ENCODE measurements at regions not wholly inside any gene's neighbourhood (a gene's known extent, or its start where the extent isn't known, plus 50 kb on each side); places are given as distances from the start of the nearest gene placed in this dataset.

DNA sequence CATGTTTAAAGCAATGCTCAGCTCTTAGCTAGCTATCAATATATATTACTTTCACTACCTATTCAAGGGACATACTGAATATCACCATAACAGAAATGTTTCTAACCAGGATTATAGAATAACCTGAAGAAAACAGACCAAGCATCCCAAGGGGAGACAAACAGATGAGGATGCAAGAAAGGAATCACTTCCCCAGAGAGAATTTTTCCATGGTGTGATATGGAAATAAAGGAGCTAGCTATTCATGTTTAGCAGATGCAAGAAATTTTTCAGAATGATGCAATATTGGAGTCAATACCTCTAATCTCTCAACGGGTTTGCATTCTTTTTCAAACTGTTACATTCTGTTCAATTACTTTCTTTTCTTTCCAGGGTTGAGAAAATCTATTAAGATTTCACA is 538.9 kb upstream of the FLRT2 start:
- Histone ChIP-seq H3K27me3 (ENCODE audit: control insufficient read depth in 1 of 2, insufficient read depth in 2 of 2, low read length in 2 of 2) (no peaks in the 10 kb centered on the region), H3K4me1 (ENCODE audit: insufficient read depth, low read length) (no peaks in the 10 kb centered on the region), H3K36me3 (ENCODE audit: insufficient read depth, low read length) (no peaks in the 10 kb centered on the region), H3K9me3 (ENCODE audit: control insufficient read depth in 1 of 2, insufficient read depth in 1 of 2, low read length in 2 of 2) (peaks cover 0 to 4% of the 10 kb centered on the region in 2 experiments), H3K4me3 (ENCODE audit: low read length) (no peak overlapping the region), H3K27ac (ENCODE audit: low read depth in 1 of 2, low read length in 2 of 2) (no peak overlapping the region)
- Mint-ChIP-seq H3K4me3 (no peak overlapping the region), H3K9me3 (peaks cover 3% of the 10 kb centered on the region), H3K27me3 (no peaks in the 10 kb centered on the region), H3K36me3 (ENCODE audit: low read depth) (no peaks in the 10 kb centered on the region), H3K27ac (no peak overlapping the region), H3K4me1 (ENCODE audit: low read depth) (no peaks in the 10 kb centered on the region)
- no peak for ATAC-seq (ENCODE audit: poor library complexity)
- TF ChIP-seq, protein P1, sequence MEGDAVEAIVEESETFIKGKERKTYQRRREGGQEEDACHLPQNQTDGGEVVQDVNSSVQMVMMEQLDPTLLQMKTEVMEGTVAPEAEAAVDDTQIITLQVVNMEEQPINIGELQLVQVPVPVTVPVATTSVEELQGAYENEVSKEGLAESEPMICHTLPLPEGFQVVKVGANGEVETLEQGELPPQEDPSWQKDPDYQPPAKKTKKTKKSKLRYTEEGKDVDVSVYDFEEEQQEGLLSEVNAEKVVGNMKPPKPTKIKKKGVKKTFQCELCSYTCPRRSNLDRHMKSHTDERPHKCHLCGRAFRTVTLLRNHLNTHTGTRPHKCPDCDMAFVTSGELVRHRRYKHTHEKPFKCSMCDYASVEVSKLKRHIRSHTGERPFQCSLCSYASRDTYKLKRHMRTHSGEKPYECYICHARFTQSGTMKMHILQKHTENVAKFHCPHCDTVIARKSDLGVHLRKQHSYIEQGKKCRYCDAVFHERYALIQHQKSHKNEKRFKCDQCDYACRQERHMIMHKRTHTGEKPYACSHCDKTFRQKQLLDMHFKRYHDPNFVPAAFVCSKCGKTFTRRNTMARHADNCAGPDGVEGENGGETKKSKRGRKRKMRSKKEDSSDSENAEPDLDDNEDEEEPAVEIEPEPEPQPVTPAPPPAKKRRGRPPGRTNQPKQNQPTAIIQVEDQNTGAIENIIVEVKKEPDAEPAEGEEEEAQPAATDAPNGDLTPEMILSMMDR (IDR thresholded peaks at IDR 0.05): no peak
- CTCF ChIA-PET: no interaction called here
- intact Hi-C loops (cut with DNase I, micrococcal nuclease): no loop called here
- POLR2A ChIA-PET: no interaction called here
- DNase-seq: no peak

DNA sequence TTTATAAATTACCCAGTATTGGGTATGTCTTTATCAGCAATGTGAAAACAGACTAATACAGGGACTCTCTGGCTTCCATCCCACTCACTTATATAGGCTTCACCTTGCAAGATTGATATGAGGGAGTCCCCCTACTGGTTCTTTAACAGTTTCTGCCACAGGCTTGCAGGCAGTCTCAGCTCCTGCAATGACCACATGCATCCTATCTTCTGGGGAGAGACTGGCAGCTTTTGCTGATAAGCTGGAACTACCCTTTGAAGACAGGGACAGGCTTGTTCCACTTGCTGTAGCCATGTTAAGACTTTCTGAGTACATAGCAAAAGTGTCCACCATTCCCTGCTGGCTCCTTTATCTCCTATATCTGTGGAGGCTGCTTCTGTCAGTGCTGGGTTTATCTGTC is 531.7 kb upstream of the FLRT2 start:
- Histone ChIP-seq H3K27ac (ENCODE audit: low read depth in 1 of 2, low read length in 2 of 2) (no peak overlapping the region), H3K27me3 (ENCODE audit: control insufficient read depth in 1 of 2, insufficient read depth in 2 of 2, low read length in 2 of 2) (no peaks in the 10 kb centered on the region), H3K4me1 (ENCODE audit: insufficient read depth, low read length) (no peaks in the 10 kb centered on the region), H3K4me3 (ENCODE audit: low read length) (no peak overlapping the region), H3K9me3 (ENCODE audit: control insufficient read depth in 1 of 2, insufficient read depth in 1 of 2, low read length in 2 of 2) (peaks cover 0 to 6% of the 10 kb centered on the region in 2 experiments), H3K36me3 (ENCODE audit: insufficient read depth, low read length) (no peaks in the 10 kb centered on the region)
- Mint-ChIP-seq H3K27ac (no peak overlapping the region), H3K36me3 (ENCODE audit: low read depth) (no peaks in the 10 kb centered on the region), H3K4me1 (ENCODE audit: low read depth) (no peaks in the 10 kb centered on the region), H3K4me3 (no peak overlapping the region), H3K27me3 (no peaks in the 10 kb centered on the region), H3K9me3 (peaks cover 14% of the 10 kb centered on the region)
- intact Hi-C loops (cut with DNase I, micrococcal nuclease): no loop called here
- TF ChIP-seq, protein P1 (IDR thresholded peaks at IDR 0.05): no peak
- ChIA-PET CTCF (no interaction called here), POLR2A (no interaction called here)
- no peak for DNase-seq
- no peak for ATAC-seq (ENCODE audit: poor library complexity)

DNA sequence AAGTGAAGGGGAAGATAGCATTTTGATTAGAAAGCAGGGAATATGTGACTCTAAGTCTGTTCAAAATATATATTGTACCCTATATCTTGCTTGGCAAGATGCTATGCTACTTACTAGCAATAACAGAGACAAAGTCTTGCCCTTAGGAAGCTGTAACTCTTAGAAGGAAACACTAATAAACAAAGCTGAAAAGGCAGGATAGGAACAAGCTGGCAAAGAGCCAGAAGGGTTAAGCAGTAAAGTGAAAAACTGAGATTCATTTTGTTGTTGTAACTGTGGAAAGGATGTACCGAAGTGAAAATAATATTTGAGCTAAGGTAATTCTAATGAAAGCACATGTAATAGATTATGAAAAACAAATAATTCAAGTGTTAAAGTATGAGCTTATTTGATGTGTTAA is 527.1 kb upstream of the FLRT2 start:
- Histone ChIP-seq H3K27me3 (ENCODE audit: control insufficient read depth in 1 of 2, insufficient read depth in 2 of 2, low read length in 2 of 2) (no peaks in the 10 kb centered on the region), H3K9me3 (ENCODE audit: control insufficient read depth in 1 of 2, insufficient read depth in 1 of 2, low read length in 2 of 2) (peaks cover 0 to 8% of the 10 kb centered on the region in 2 experiments), H3K27ac (ENCODE audit: low read depth in 1 of 2, low read length in 2 of 2) (no peak overlapping the region), H3K4me3 (ENCODE audit: low read length) (no peak overlapping the region), H3K4me1 (ENCODE audit: insufficient read depth, low read length) (no peaks in the 10 kb centered on the region), H3K36me3 (ENCODE audit: insufficient read depth, low read length) (no peaks in the 10 kb centered on the region)
- no peak overlapping the region for H3K27ac Mint-ChIP-seq
- no peaks in the 10 kb centered on the region for H3K27me3 Mint-ChIP-seq
- TF ChIP-seq, protein P1 (IDR thresholded peaks at IDR 0.05): no peak
- no peak overlapping the region for H3K4me3 Mint-ChIP-seq
- H3K4me1 Mint-ChIP-seq (ENCODE audit: low read depth): no peaks in the 10 kb centered on the region
- CTCF ChIA-PET: no interaction called here
- intact Hi-C loops (cut with DNase I, micrococcal nuclease): no loop called here
- H3K36me3 Mint-ChIP-seq (ENCODE audit: low read depth): no peaks in the 10 kb centered on the region
- no peak for DNase-seq
- ATAC-seq (ENCODE audit: poor library complexity): no peak
- H3K9me3 Mint-ChIP-seq: peaks cover 15% of the 10 kb centered on the region
- POLR2A ChIA-PET: no interaction called here

Data from CD4-positive, alpha-beta T cell (primary cell).